ENCODE measurements at regions not wholly inside any gene's neighbourhood (a gene's known extent, or its start where the extent isn't known, plus 50 kb on each side); places are given as distances from the start of the nearest gene placed in this dataset.

DNA sequence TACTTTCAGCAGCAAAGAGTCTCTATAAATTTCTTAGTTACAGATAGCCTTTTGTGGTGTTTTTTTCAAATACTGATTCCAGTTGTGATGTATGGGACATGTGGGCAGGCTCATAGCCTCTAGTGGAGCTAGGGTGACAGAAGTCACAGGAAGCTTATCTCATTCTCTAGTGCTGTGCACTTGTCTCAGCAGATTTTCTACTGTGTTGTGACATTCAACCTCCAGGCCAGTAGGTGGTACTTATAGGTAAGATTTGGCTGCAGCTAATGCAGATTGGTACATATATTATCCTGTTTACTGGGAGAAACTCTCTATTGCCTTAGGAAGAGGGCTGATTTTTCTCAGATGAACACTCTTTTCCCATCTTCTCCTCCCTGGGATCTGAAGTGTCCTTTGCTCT, 176.2 kb downstream of the CALCRL start:
- BruUV-seq (replicated peaks) = no TSS peak
- CTCF ChIA-PET = interaction anchor here (0.9 kb wide), 1 partner anchor 10 kb away, joined by 3 read pairs; no protein-coding TSS in a partner anchor

More for the DNA sequence above, 176.2 kb downstream of the CALCRL start:
- no peaks in the 10 kb centered on the region for H3K79me1 ChIP-seq (ENCODE audit: low read depth in 1 of 2, low read length in 2 of 2)
- dilution Hi-C loops (cut with HindIII; ENCODE audit: low sequenced_read_pairs, unreplicated experiment) = no loop called here
- no peaks in the 10 kb centered on the region for H4K20me1 ChIP-seq (ENCODE audit: insufficient read depth, low read length)
- no peak overlapping the region for H3K27ac ChIP-seq (ENCODE audit: insufficient read depth, low read length)
- H3K4me2 ChIP-seq (ENCODE audit: low read depth, low read length) = no peak overlapping the region
- H2AK5ac ChIP-seq (ENCODE audit: low read depth, low read length) = no peak overlapping the region
- intact Hi-C loops (cut with micrococcal nuclease) = no loop called here
- no peak overlapping the region for H3K4ac ChIP-seq (ENCODE audit: low read depth, low read length)
- no peak overlapping the region for H4K5ac ChIP-seq (ENCODE audit: low read depth, low read length)
- in situ Hi-C loops (cut with MboI; ENCODE audit: low sequenced_read_pairs) = no loop called here
- H2AFZ ChIP-seq (replicated peaks; ENCODE audit: low read length, poor library complexity) = no peak overlapping the region
- no peak overlapping the region for H3K4me3 ChIP-seq (ENCODE audit: insufficient read depth, low read depth, low read length)
- H3K9ac ChIP-seq (ENCODE audit: low read depth, low read length) = no peak overlapping the region
- no peak overlapping the region for H2BK20ac ChIP-seq (ENCODE audit: low read depth, low read length)
- DNase-seq = no peak
- H3K18ac ChIP-seq (ENCODE audit: low read depth, low read length) = no peak overlapping the region
- no peak overlapping the region for H2BK120ac ChIP-seq (ENCODE audit: low read depth, low read length)
- no peaks in the 10 kb centered on the region for H3K36me3 ChIP-seq (ENCODE audit: control insufficient read depth, insufficient read depth, low read length)
- H3K14ac ChIP-seq (replicated peaks; ENCODE audit: low read depth, low read length) = no peak overlapping the region
- no peak overlapping the region for H4K91ac ChIP-seq (ENCODE audit: insufficient read depth, low read depth, low read length)
- H2BK5ac ChIP-seq (ENCODE audit: low read depth, low read length, poor library complexity, severe bottlenecking) = no peak overlapping the region
- TF ChIP-seq CHD1 (IDR thresholded peaks at IDR 0.05; ENCODE audit: low read depth, low read length) (no peak), NFE2L2 (IDR thresholded peaks at IDR 0.05; ENCODE audit: low read depth, low read length) (no peak), CEBPB (IDR thresholded peaks at IDR 0.05; ENCODE audit: low read depth, low read length) (no peak), POLR2A (IDR thresholded peaks at IDR 0.05; ENCODE audit: low read depth, low read length) (no peak), RCOR1 (IDR thresholded peaks at IDR 0.05; ENCODE audit: insufficient replicate concordance, low read length) (no peak), BHLHE40 (IDR thresholded peaks at IDR 0.05; ENCODE audit: low read depth, low read length) (no peak), FOS (IDR thresholded peaks at IDR 0.05; ENCODE audit: low read depth, low read length) (no peak), SMC3 (IDR thresholded peaks at IDR 0.05; ENCODE audit: low read depth, low read length) (no peak), RFX5 (IDR thresholded peaks at IDR 0.05; ENCODE audit: low read depth, low read length) (no peak), MAZ (IDR thresholded peaks at IDR 0.05; ENCODE audit: borderline replicate concordance, low read depth, low read length) (no peak), RAD21 (IDR thresholded peaks at IDR 0.05; ENCODE audit: low read length) (no peak), MAFK (IDR thresholded peaks at IDR 0.05; ENCODE audit: low read depth, low read length) (no peak), MXI1 (IDR thresholded peaks at IDR 0.05; ENCODE audit: borderline replicate concordance, low read depth, low read length) (no peak)
- TF ChIP-seq, protein P1, sequence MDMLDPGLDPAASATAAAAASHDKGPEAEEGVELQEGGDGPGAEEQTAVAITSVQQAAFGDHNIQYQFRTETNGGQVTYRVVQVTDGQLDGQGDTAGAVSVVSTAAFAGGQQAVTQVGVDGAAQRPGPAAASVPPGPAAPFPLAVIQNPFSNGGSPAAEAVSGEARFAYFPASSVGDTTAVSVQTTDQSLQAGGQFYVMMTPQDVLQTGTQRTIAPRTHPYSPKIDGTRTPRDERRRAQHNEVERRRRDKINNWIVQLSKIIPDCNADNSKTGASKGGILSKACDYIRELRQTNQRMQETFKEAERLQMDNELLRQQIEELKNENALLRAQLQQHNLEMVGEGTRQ (IDR thresholded peaks at IDR 0.05; ENCODE audit: low read depth, low read length) = no peak
- TF ChIP-seq, protein P2, sequence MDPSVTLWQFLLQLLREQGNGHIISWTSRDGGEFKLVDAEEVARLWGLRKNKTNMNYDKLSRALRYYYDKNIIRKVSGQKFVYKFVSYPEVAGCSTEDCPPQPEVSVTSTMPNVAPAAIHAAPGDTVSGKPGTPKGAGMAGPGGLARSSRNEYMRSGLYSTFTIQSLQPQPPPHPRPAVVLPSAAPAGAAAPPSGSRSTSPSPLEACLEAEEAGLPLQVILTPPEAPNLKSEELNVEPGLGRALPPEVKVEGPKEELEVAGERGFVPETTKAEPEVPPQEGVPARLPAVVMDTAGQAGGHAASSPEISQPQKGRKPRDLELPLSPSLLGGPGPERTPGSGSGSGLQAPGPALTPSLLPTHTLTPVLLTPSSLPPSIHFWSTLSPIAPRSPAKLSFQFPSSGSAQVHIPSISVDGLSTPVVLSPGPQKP (IDR thresholded peaks at IDR 0.05; ENCODE audit: borderline replicate concordance, low read depth, low read length) = no peak
- TF ChIP-seq, protein P3, sequence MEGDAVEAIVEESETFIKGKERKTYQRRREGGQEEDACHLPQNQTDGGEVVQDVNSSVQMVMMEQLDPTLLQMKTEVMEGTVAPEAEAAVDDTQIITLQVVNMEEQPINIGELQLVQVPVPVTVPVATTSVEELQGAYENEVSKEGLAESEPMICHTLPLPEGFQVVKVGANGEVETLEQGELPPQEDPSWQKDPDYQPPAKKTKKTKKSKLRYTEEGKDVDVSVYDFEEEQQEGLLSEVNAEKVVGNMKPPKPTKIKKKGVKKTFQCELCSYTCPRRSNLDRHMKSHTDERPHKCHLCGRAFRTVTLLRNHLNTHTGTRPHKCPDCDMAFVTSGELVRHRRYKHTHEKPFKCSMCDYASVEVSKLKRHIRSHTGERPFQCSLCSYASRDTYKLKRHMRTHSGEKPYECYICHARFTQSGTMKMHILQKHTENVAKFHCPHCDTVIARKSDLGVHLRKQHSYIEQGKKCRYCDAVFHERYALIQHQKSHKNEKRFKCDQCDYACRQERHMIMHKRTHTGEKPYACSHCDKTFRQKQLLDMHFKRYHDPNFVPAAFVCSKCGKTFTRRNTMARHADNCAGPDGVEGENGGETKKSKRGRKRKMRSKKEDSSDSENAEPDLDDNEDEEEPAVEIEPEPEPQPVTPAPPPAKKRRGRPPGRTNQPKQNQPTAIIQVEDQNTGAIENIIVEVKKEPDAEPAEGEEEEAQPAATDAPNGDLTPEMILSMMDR (conservative IDR thresholded peaks at IDR 0.05; ENCODE audit: low read depth, low read length) = no peak
- H3K4me1 ChIP-seq (ENCODE audit: control insufficient read depth, insufficient read depth, low read length) = no peaks in the 10 kb centered on the region
- H3K23ac ChIP-seq (ENCODE audit: low read depth, low read length) = no peak overlapping the region
- H3K27me3 ChIP-seq (ENCODE audit: control insufficient read depth, insufficient read depth, low read length) = no peaks in the 10 kb centered on the region
- H2BK15ac ChIP-seq (ENCODE audit: low read depth, low read length) = no peak overlapping the region
- ATAC-seq (ENCODE audit: low read depth) = no peak
- H3K56ac ChIP-seq (ENCODE audit: extremely low read depth, insufficient read depth, low read length) = no peak overlapping the region
- no peaks in the 10 kb centered on the region for H3K9me1 ChIP-seq (ENCODE audit: insufficient read depth, low read length)
- H2AK9ac ChIP-seq (replicated peaks; ENCODE audit: low read depth, low read length, poor library complexity) = no peak overlapping the region
- H4K8ac ChIP-seq (ENCODE audit: low read depth in 2 of 2, low read length in 2 of 2) = no peak overlapping the region
- POLR2A ChIA-PET (ENCODE audit: unreplicated experiment) = no interaction called here
- no peaks in the 10 kb centered on the region for H3K9me3 ChIP-seq (ENCODE audit: control insufficient read depth, insufficient read depth, low read length)
